Ovary (tissue), 7 donors: ENCODE measurements at regions not wholly inside any gene's neighbourhood (a gene's known extent, or its start where the extent isn't known, plus 50 kb on each side); places are given as distances from the start of the nearest gene placed in this dataset.

Experiments
- DNase-seq, 5 donors: peaks; one replicate each; pipeline ENCODE4 v3.0.0-alpha.2; 2019 to 2020
- H3K27ac ChIP-seq, 2 donors: fragments of 200-600 bp; one replicate each; pipeline versions ENCODE4 v1.5.1 to v1.8.0; 2019 to 2022
- H3K27me3 ChIP-seq: fragments of 200-600 bp; one replicate; pipeline ENCODE4 v1.8.0; 2022
- H3K36me3 ChIP-seq: fragments of 200-600 bp; sonication (generic); one replicate; pipeline ENCODE4 v1.5.1; 2019
- H3K4me1 ChIP-seq: one replicate; pipeline ENCODE4 v1.8.1; 2013; ENCODE audit warnings: mild to moderate bottlenecking, moderate library complexity; ENCODE audit not compliant: insufficient read depth
- H3K4me3 ChIP-seq: fragments of 200-600 bp; sonication (generic); one replicate; pipeline ENCODE4 v1.5.1; 2017
- H3K9me3 ChIP-seq, 2 donors: fragments of 200-600 bp in 1 of 2; sonication (generic) in 1 of 2; one replicate each; pipeline versions ENCODE4 v1.5.1 to v1.8.1; 2013 to 2019; ENCODE audit warnings: mild to moderate bottlenecking in 1 of 2, moderate library complexity in 1 of 2
- CTCF ChIP-seq, 3 donors: fragments of 450-650 bp in 2 of 3; fragments of 200-600 bp in 1 of 3; IDR thresholded peaks; one replicate each; pipeline versions ENCODE4 v1.5.1 to v1.8.0; 2016 to 2022; ENCODE audit warnings: antibody characterized with exemption in 3 of 3, mild to moderate bottlenecking in 1 of 3
- EP300 ChIP-seq: sonication (generic); formaldehyde crosslinking; IDR thresholded peaks from one replicate; pipeline ENCODE4 v1.6.1; 2017; ENCODE audit warnings: antibody characterized with exemption
- POLR2A ChIP-seq: fragments of 450-650 bp; IDR thresholded peaks from one replicate; pipeline ENCODE4 v1.6.1; 2017; ENCODE audit warnings: antibody characterized with exemption, mild to moderate bottlenecking, moderate library complexity
- WGBS, 3 donors: extraction: QIAGEN DNeasy Blood & Tissue Kit in 1 of 3; methylation state at CpG; one replicate each; pipeline versions ENCODE4 v1.1.5 to v1.1.7; 2013 to 2017; 5-methylcytosine and 5-hydroxymethylcytosine counted together
- intact Hi-C, 4 donors: fragments of 100-400 bp; cut with DNase I; formaldehyde crosslinking; loops; one replicate each; pipeline versions ENCODE4 v1.11.0 to v1.15.1; 2022 to 2023
- donor health status: DM: no; HTN: no; CAD: no; lungs with moderate emphysema.
- donor health status: DM: no; HTN: no; CAD: no.
- donor health status: Bipolar disorder and iron deficiency.
- donor health status: DM: no; HTN: no; CAD: no.
- donor health status: DM: yes; HTN: yes; CAD: no.

- no peak for DNase-seq
- Histone ChIP-seq H3K36me3 (no peaks in the 10 kb centered on the region), H3K27ac (no peak overlapping the region), H3K4me1 (no peaks in the 10 kb centered on the region), H3K27me3 (no peaks in the 10 kb centered on the region), H3K4me3 (no peak overlapping the region), H3K9me3 (no peaks in the 10 kb centered on the region)
- intact Hi-C loops = no loop called here
- 62 to 67% (median 64%) methylated on average over 6 of the region's 6 CpGs for WGBS, 3 donors
- TF ChIP-seq CTCF (IDR thresholded peaks at IDR 0.05) = no peak
- no peak for TF ChIP-seq EP300
- TF ChIP-seq POLR2A = no peak
Observed at GRCh38 chr4:131447883-131448282, 1701.2 kb upstream of the PCDH10 start.

GRCh38 chr4:131450572-131451209 is 1698.4 kb upstream of the PCDH10 start:
- no peak for DNase-seq
- Histone ChIP-seq H3K9me3 (no peaks in the 10 kb centered on the region), H3K4me3 (no peak overlapping the region), H3K4me1 (no peaks in the 10 kb centered on the region), H3K36me3 (no peaks in the 10 kb centered on the region), H3K27me3 (no peaks in the 10 kb centered on the region), H3K27ac (no peak overlapping the region)
- TF ChIP-seq EP300 = no peak
- TF ChIP-seq CTCF (IDR thresholded peaks at IDR 0.05) = no peak
- no peak for TF ChIP-seq POLR2A
- intact Hi-C loops = no loop called here
- 64 to 82% (median 78%) methylated on average over 1 of the region's 1 CpG for WGBS, 3 donors

GRCh38 chr4:131459430-131460101 is 1689.5 kb upstream of the PCDH10 start:
- no peaks in the 10 kb centered on the region for H3K27me3 ChIP-seq
- no peak for TF ChIP-seq CTCF (IDR thresholded peaks at IDR 0.05)
- WGBS, 3 donors = 46 to 73% (median 61%) methylated on average over 4 of the region's 4 CpGs

GRCh38 chr4:131470360-131470759 is 1678.7 kb upstream of the PCDH10 start:
- TF ChIP-seq CTCF (IDR thresholded peaks at IDR 0.05) = no peak
- no peak for TF ChIP-seq EP300
- TF ChIP-seq POLR2A = no peak
- Histone ChIP-seq H3K27ac (no peak overlapping the region), H3K4me3 (no peak overlapping the region), H3K9me3 (no peaks in the 10 kb centered on the region), H3K4me1 (no peaks in the 10 kb centered on the region), H3K36me3 (no peaks in the 10 kb centered on the region), H3K27me3 (no peaks in the 10 kb centered on the region)
- DNase-seq = no peak
- intact Hi-C loops = no loop called here

More at GRCh38 chr4:131459430-131460101, 1689.5 kb upstream of the PCDH10 start:
- no peaks in the 10 kb centered on the region for H3K36me3 ChIP-seq
- H3K9me3 ChIP-seq = no peaks in the 10 kb centered on the region
- DNase-seq = no peak
- intact Hi-C loops = no loop called here
- no peak overlapping the region for H3K4me3 ChIP-seq
- no peaks in the 10 kb centered on the region for H3K4me1 ChIP-seq
- H3K27ac ChIP-seq = no peak overlapping the region
